Nephron (organoid): ENCODE measurements at regions not wholly inside any gene's neighbourhood (a gene's known extent, or its start where the extent isn't known, plus 50 kb on each side); places are given as distances from the start of the nearest gene placed in this dataset.

Experiments used
- H3K27ac Mint-ChIP-seq, 3 experiments: 2 replicates each; pipeline ENCODE4 v1.8.0; 2020; ENCODE audit warnings: mixed read lengths in 3 of 3, mild to moderate bottlenecking in 2 of 3, moderate library complexity in 1 of 3
- H3K27me3 Mint-ChIP-seq: 2 replicates; pipeline ENCODE4 v1.8.0; 2021; ENCODE audit warnings: low read depth, mild to moderate bottlenecking, moderate library complexity, mixed read lengths
- H3K36me3 Mint-ChIP-seq: 2 replicates; pipeline ENCODE4 v1.8.0; 2020; ENCODE audit warnings: low read depth, mixed read lengths
- H3K4me1 Mint-ChIP-seq: 2 replicates; pipeline ENCODE4 v1.8.0; 2020; ENCODE audit warnings: mixed read lengths
- H3K4me3 Mint-ChIP-seq, 3 experiments: 2 replicates each; pipeline ENCODE4 v1.8.0; 2020; ENCODE audit warnings: mild to moderate bottlenecking in 3 of 3, mixed read lengths in 3 of 3, moderate library complexity in 2 of 3
- H3K9me3 Mint-ChIP-seq: 2 replicates; pipeline ENCODE4 v1.8.0; 2020; ENCODE audit warnings: mixed read lengths
- CTCF ChIP-seq, 3 experiments: fragments of 200-600 bp; sonication (generic); IDR thresholded peaks; one replicate each; pipeline ENCODE4 v1.5.0; 2021; ENCODE audit warnings: antibody characterized with exemption in 3 of 3; ENCODE audit not compliant: unreplicated experiment in 3 of 3

- TF ChIP-seq CTCF (IDR thresholded peaks at IDR 0.05; ENCODE audit: unreplicated experiment in 3 of 3) = no peak
- H3K4me1 Mint-ChIP-seq = no peaks in the 10 kb centered on the region
- no peaks in the 10 kb centered on the region for H3K36me3 Mint-ChIP-seq
- H3K4me3 Mint-ChIP-seq = no peak overlapping the region
- H3K27me3 Mint-ChIP-seq = peaks cover 3% of the 10 kb centered on the region
- H3K27ac Mint-ChIP-seq = no peak overlapping the region
- peaks cover 6% of the 10 kb centered on the region for H3K9me3 Mint-ChIP-seq
Observed at GRCh38 chr6:142612956-142613355, 311.1 kb downstream of the ADGRG6 start.

GRCh38 chr6:142613981-142614380 lies 312.2 kb downstream of the ADGRG6 start:
- Mint-ChIP-seq H3K27me3 (peaks cover 3% of the 10 kb centered on the region), H3K4me1 (no peaks in the 10 kb centered on the region), H3K9me3 (peaks cover 6% of the 10 kb centered on the region), H3K4me3 (no peak overlapping the region), H3K36me3 (no peaks in the 10 kb centered on the region), H3K27ac (no peak overlapping the region)
- TF ChIP-seq CTCF (IDR thresholded peaks at IDR 0.05; ENCODE audit: unreplicated experiment in 3 of 3) = no peak

GRCh38 chr6:142617158-142617557 lies 315.4 kb downstream of the ADGRG6 start:
- peaks cover 3% of the 10 kb centered on the region for H3K27me3 Mint-ChIP-seq
- no peaks in the 10 kb centered on the region for H3K9me3 Mint-ChIP-seq
- H3K27ac Mint-ChIP-seq = no peak overlapping the region
- H3K36me3 Mint-ChIP-seq = no peaks in the 10 kb centered on the region
- no peaks in the 10 kb centered on the region for H3K4me1 Mint-ChIP-seq
- no peak for TF ChIP-seq CTCF (IDR thresholded peaks at IDR 0.05; ENCODE audit: unreplicated experiment in 3 of 3)
- no peak overlapping the region for H3K4me3 Mint-ChIP-seq

GRCh38 chr6:142621822-142622221 lies 320.0 kb downstream of the ADGRG6 start:
- H3K9me3 Mint-ChIP-seq = no peaks in the 10 kb centered on the region
- H3K4me3 Mint-ChIP-seq = no peak overlapping the region
- H3K27ac Mint-ChIP-seq = no peak overlapping the region
- no peak for TF ChIP-seq CTCF (IDR thresholded peaks at IDR 0.05; ENCODE audit: unreplicated experiment in 3 of 3)
- no peaks in the 10 kb centered on the region for H3K36me3 Mint-ChIP-seq
- H3K4me1 Mint-ChIP-seq = no peaks in the 10 kb centered on the region
- H3K27me3 Mint-ChIP-seq = no peaks in the 10 kb centered on the region

GRCh38 chr6:142624978-142625715 lies 319.8 kb downstream of the HIVEP2 start:
- Mint-ChIP-seq H3K36me3 (no peaks in the 10 kb centered on the region), H3K4me3 (no peak overlapping the region), H3K27ac (no peak overlapping the region), H3K9me3 (no peaks in the 10 kb centered on the region), H3K27me3 (no peaks in the 10 kb centered on the region), H3K4me1 (no peaks in the 10 kb centered on the region)
- no peak for TF ChIP-seq CTCF (IDR thresholded peaks at IDR 0.05; ENCODE audit: unreplicated experiment in 3 of 3)

GRCh38 chr6:142627474-142627873 lies 317.5 kb downstream of the HIVEP2 start:
- Mint-ChIP-seq H3K9me3 (no peaks in the 10 kb centered on the region), H3K4me1 (no peaks in the 10 kb centered on the region), H3K27ac (no peak overlapping the region), H3K4me3 (no peak overlapping the region), H3K27me3 (no peaks in the 10 kb centered on the region), H3K36me3 (no peaks in the 10 kb centered on the region)
- no peak for TF ChIP-seq CTCF (IDR thresholded peaks at IDR 0.05; ENCODE audit: unreplicated experiment in 3 of 3)
